ENCODE measurements at regions not wholly inside any gene's neighbourhood (a gene's known extent, or its start where the extent isn't known, plus 50 kb on each side); places are given as distances from the start of the nearest gene placed in this dataset.

- TF ChIP-seq ZNF619 (CRISPR knock-in tag; IDR thresholded peaks at IDR 0.05) (no peak), CBFB (CRISPR knock-in tag; IDR thresholded peaks at IDR 0.05) (no peak), ZNF263 (CRISPR knock-in tag; IDR thresholded peaks at IDR 0.05) (no peak), CENPT (CRISPR knock-in tag; IDR thresholded peaks at IDR 0.05; ENCODE audit: low read depth) (no peak), KDM2A (CRISPR knock-in tag; IDR thresholded peaks at IDR 0.05; ENCODE audit: borderline replicate concordance, low read depth) (no peak), GABPA (IDR thresholded peaks at IDR 0.05; ENCODE audit: low read depth, low read length) (no peak), GABPA (CRISPR knock-in tag; IDR thresholded peaks at IDR 0.05; ENCODE audit: low read depth) (no peak), PBX2 (CRISPR knock-in tag; IDR thresholded peaks at IDR 0.05) (no peak), ZNF737 (CRISPR knock-in tag; IDR thresholded peaks at IDR 0.05; ENCODE audit: borderline replicate concordance) (no peak), GMEB2 (CRISPR knock-in tag; IDR thresholded peaks at IDR 0.05; ENCODE audit: low read depth) (no peak), TFE3 (CRISPR knock-in tag; IDR thresholded peaks at IDR 0.05) (no peak), GPN1 (CRISPR knock-in tag; IDR thresholded peaks at IDR 0.05; ENCODE audit: borderline replicate concordance) (no peak)
Observed at GRCh38 chr2:236396818-236397350, 132.7 kb upstream of the ASB18 start (continued).
